Sigmoid colon (tissue), 6 donors: ENCODE measurements at regions not wholly inside any gene's neighbourhood (a gene's known extent, or its start where the extent isn't known, plus 50 kb on each side); places are given as distances from the start of the nearest gene placed in this dataset.

Experiments used
- DNase-seq: peaks from one replicate; pipeline ENCODE4 v3.0.0-alpha.2; 2019
- H3K27ac ChIP-seq, 4 donors: fragments of 200-600 bp; sonication (generic); one replicate each; pipeline ENCODE4 v1.5.1; 2016 to 2019; ENCODE audit warnings: mild to moderate bottlenecking in 1 of 4
- H3K27me3 ChIP-seq, 3 donors: fragments of 200-600 bp; sonication (generic); one replicate each; pipeline ENCODE4 v1.5.1; 2019; ENCODE audit warnings: mild to moderate bottlenecking in 1 of 3
- H3K36me3 ChIP-seq, 4 donors: fragments of 200-600 bp; sonication (generic); one replicate each; pipeline ENCODE4 v1.5.1; 2016 to 2019
- H3K4me1 ChIP-seq, 4 donors: fragments of 200-600 bp; sonication (generic); one replicate each; pipeline ENCODE4 v1.5.1; 2017 to 2019
- H3K4me3 ChIP-seq, 4 donors: fragments of 200-600 bp; sonication (generic); one replicate each; pipeline ENCODE4 v1.5.1; 2017 to 2019; ENCODE audit warnings: mild to moderate bottlenecking in 2 of 4, moderate library complexity in 1 of 4
- H3K9me3 ChIP-seq, 4 donors: fragments of 200-600 bp in 3 of 4; sonication (generic) in 3 of 4; one replicate each; pipeline versions ENCODE4 v1.5.1 to v1.6.1; 2013 to 2019
- CTCF ChIP-seq, 4 experiments: fragments of 450-650 bp in 3 of 4; fragments of 200-600 bp in 1 of 4; IDR thresholded peaks; one replicate each; pipeline ENCODE4 v1.5.1; 2016 to 2019; ENCODE audit warnings: antibody characterized with exemption in 4 of 4, mild to moderate bottlenecking in 3 of 4, moderate library complexity in 2 of 4
- EP300 ChIP-seq, 4 donors: sonication (generic); formaldehyde crosslinking; IDR thresholded peaks; one replicate each; pipeline ENCODE4 v1.6.1; 2017; ENCODE audit warnings: antibody characterized with exemption in 4 of 4
- POLR2A ChIP-seq, 2 donors: fragments of 450-650 bp; IDR thresholded peaks; one replicate each; pipeline ENCODE4 v1.6.1; 2016; ENCODE audit warnings: antibody characterized with exemption in 2 of 2, mild to moderate bottlenecking in 2 of 2, moderate library complexity in 2 of 2
- POLR2AphosphoS5 ChIP-seq, 4 donors: sonication (generic); formaldehyde crosslinking; IDR thresholded peaks; one replicate each; pipeline ENCODE4 v1.6.1; 2017; ENCODE audit warnings: antibody characterized with exemption in 4 of 4
- WGBS, 2 donors: extraction: QIAGEN DNeasy Blood & Tissue Kit; methylation state at CpG; one replicate each; pipeline ENCODE4 v1.1.7; 2013; 5-methylcytosine and 5-hydroxymethylcytosine counted together
- intact Hi-C: fragments of 100-400 bp; cut with DNase I; formaldehyde crosslinking; loops from one replicate; pipeline ENCODE4 v1.15.1; 2023
- donor health status: healthy with polysubstance abuse.
- donor health status: healthy.

- Histone ChIP-seq H3K27me3 (no peaks in the 10 kb centered on the region), H3K4me1 (no peaks in the 10 kb centered on the region), H3K9me3 (peaks cover 0 to 3% (median 0%) of the 10 kb centered on the region in 4 donors), H3K36me3 (no peaks in the 10 kb centered on the region), H3K27ac (no peak overlapping the region), H3K4me3 (no peak overlapping the region)
- TF ChIP-seq POLR2AphosphoS5 (IDR thresholded peaks at IDR 0.05) (no peak), EP300 (IDR thresholded peaks at IDR 0.05) (no peak), CTCF (IDR thresholded peaks at IDR 0.05) (no peak), POLR2A (IDR thresholded peaks at IDR 0.05) (no peak)
- intact Hi-C loops: no loop called here
- WGBS, 2 donors: 81 to 93% methylated on average over 2 of the region's 2 CpGs
- DNase-seq: no peak
Measured at GRCh38 chr12:127161466-127161865, 1105.5 kb upstream of the TMEM132C start.

GRCh38 chr12:127162307-127162706, 1104.7 kb upstream of the TMEM132C start:
- intact Hi-C loops: no loop called here

GRCh38 chr12:127162902-127163301, 1104.1 kb upstream of the TMEM132C start:
- H3K27ac ChIP-seq: no peak overlapping the region
- TF ChIP-seq EP300 (IDR thresholded peaks at IDR 0.05) (no peak), POLR2A (IDR thresholded peaks at IDR 0.05) (no peak), CTCF (IDR thresholded peaks at IDR 0.05) (no peak), POLR2AphosphoS5 (IDR thresholded peaks at IDR 0.05) (no peak)
- intact Hi-C loops: no loop called here
- H3K36me3 ChIP-seq: no peaks in the 10 kb centered on the region
- no peaks in the 10 kb centered on the region for H3K4me1 ChIP-seq
- DNase-seq: no peak
- H3K9me3 ChIP-seq: no peaks in the 10 kb centered on the region
- whole genome bisulfite sequencing, 2 donors: 17 to 18% methylated on average over 1 of the region's 1 CpG
- no peak overlapping the region for H3K4me3 ChIP-seq
- no peaks in the 10 kb centered on the region for H3K27me3 ChIP-seq

More at GRCh38 chr12:127162307-127162706, 1104.7 kb upstream of the TMEM132C start:
- TF ChIP-seq CTCF (IDR thresholded peaks at IDR 0.05): no peak
- no peak for TF ChIP-seq POLR2AphosphoS5 (IDR thresholded peaks at IDR 0.05)
- TF ChIP-seq POLR2A (IDR thresholded peaks at IDR 0.05): no peak
- no peak for TF ChIP-seq EP300 (IDR thresholded peaks at IDR 0.05)
- no peak overlapping the region for H3K27ac ChIP-seq
- H3K27me3 ChIP-seq: no peaks in the 10 kb centered on the region
- no peak overlapping the region for H3K4me3 ChIP-seq
- DNase-seq: no peak
- 88 to 92% methylated on average over 2 of the region's 2 CpGs for WGBS, 2 donors
- H3K4me1 ChIP-seq: no peaks in the 10 kb centered on the region
- H3K9me3 ChIP-seq: no peaks in the 10 kb centered on the region
- H3K36me3 ChIP-seq: no peaks in the 10 kb centered on the region

GRCh38 chr12:127165567-127166392, 1101.2 kb upstream of the TMEM132C start:
- no peaks in the 10 kb centered on the region for H3K4me1 ChIP-seq
- 8 to 10% methylated on average over 69 of the region's 69 CpGs for whole genome bisulfite sequencing, 2 donors
- no peaks in the 10 kb centered on the region for H3K9me3 ChIP-seq
- H3K4me3 ChIP-seq: peak overlapping the region; percentile 37 to 58 (median 54)
- DNase-seq: peak; percentile 77
- H3K36me3 ChIP-seq: no peaks in the 10 kb centered on the region
- TF ChIP-seq CTCF (IDR thresholded peaks at IDR 0.05) (no peak), POLR2A (IDR thresholded peaks at IDR 0.05) (no peak), EP300 (IDR thresholded peaks at IDR 0.05) (peak in 1 of 4 donors; percentile 58), POLR2AphosphoS5 (IDR thresholded peaks at IDR 0.05) (peak in 2 of 4 donors; percentile 26 to 37)
- H3K27me3 ChIP-seq: no peaks in the 10 kb centered on the region
- intact Hi-C loops: no loop called here
- peak overlapping the region; percentile 40 to 77 (median 76) for H3K27ac ChIP-seq
